Spleen (tissue), 11 donors: ENCODE measurements at regions not wholly inside any gene's neighbourhood (a gene's known extent, or its start where the extent isn't known, plus 50 kb on each side); places are given as distances from the start of the nearest gene placed in this dataset.

Experiments
- DNase-seq: peaks from one replicate; pipeline ENCODE4 v3.0.0-alpha.2; 2020
- H3K27ac ChIP-seq, 8 donors: fragments of 200-600 bp; sonication (generic) in 7 of 8; 1 replicate in 4 of 8; 2 replicates in 4 of 8; pipeline versions ENCODE4 v1.5.0 to v1.8.0; 2016 to 2021; ENCODE audit warnings: inconsistent platforms in 4 of 8, mild to moderate bottlenecking in 4 of 8, moderate library complexity in 1 of 8
- H3K27me3 ChIP-seq, 7 donors: fragments of 200-600 bp; sonication (generic) in 6 of 7; replicated peaks in 1 of 7; 1 replicate in 4 of 7; 2 replicates in 3 of 7; pipeline versions ENCODE4 v1.5.0 to v1.8.0; 2016 to 2021; ENCODE audit warnings: inconsistent platforms in 3 of 7, mild to moderate bottlenecking in 1 of 7
- H3K36me3 ChIP-seq, 6 donors: fragments of 200-600 bp; sonication (generic) in 5 of 6; 1 replicate in 4 of 6; 2 replicates in 2 of 6; pipeline versions ENCODE4 v1.5.0 to v1.8.0; 2016 to 2021; ENCODE audit warnings: inconsistent platforms in 2 of 6
- H3K4me1 ChIP-seq, 6 donors: fragments of 200-600 bp; sonication (generic) in 5 of 6; 1 replicate in 3 of 6; 2 replicates in 3 of 6; pipeline versions ENCODE4 v1.5.0 to v1.8.0; 2016 to 2021; ENCODE audit warnings: inconsistent platforms in 3 of 6
- H3K4me3 ChIP-seq, 8 donors: fragments of 200-600 bp; sonication (generic) in 7 of 8; 1 replicate in 4 of 8; 2 replicates in 4 of 8; pipeline versions ENCODE4 v1.5.0 to v1.8.0; 2016 to 2021; ENCODE audit warnings: inconsistent platforms in 4 of 8, mild to moderate bottlenecking in 4 of 8, moderate library complexity in 2 of 8
- H3K9me3 ChIP-seq, 8 donors: fragments of 200-600 bp; sonication (generic) in 7 of 8; 1 replicate in 4 of 8; 2 replicates in 4 of 8; pipeline versions ENCODE4 v1.5.0 to v1.8.0; 2016 to 2021; ENCODE audit warnings: inconsistent platforms in 4 of 8
- POLR2A ChIP-seq, 3 donors: fragments of 450-650 bp; IDR thresholded peaks; one replicate each; pipeline ENCODE4 v1.5.1; 2017; ENCODE audit warnings: antibody characterized with exemption in 3 of 3, mild to moderate bottlenecking in 1 of 3
- POLR2AphosphoS5 ChIP-seq, 3 donors: sonication (generic); formaldehyde crosslinking; IDR thresholded peaks; one replicate each; pipeline ENCODE4 v1.5.1; 2017; ENCODE audit warnings: antibody characterized with exemption in 3 of 3
- WGBS, 5 donors: extraction: QIAGEN DNeasy Blood & Tissue Kit in 3 of 5; methylation state at CpG; one replicate each; pipeline versions ENCODE4 v1.1.5 to v1.1.7; 2013 to 2018; 5-methylcytosine and 5-hydroxymethylcytosine counted together
- intact Hi-C: fragments of 100-400 bp; cut with DNase I; formaldehyde crosslinking; loops from one replicate; pipeline ENCODE4 v1.15.0; 2023; ENCODE audit warnings: low total_unique reads
- TF ChIP-seq, protein P1 (sequence below), 11 experiments: fragments of 200-600 bp in 7 of 11; fragments of 450-650 bp in 4 of 11; sonication (generic) in 4 of 11; IDR thresholded peaks in 8 of 11; conservative IDR thresholded peaks in 3 of 11; 1 replicate in 7 of 11; 2 replicates in 4 of 11; pipeline versions ENCODE4 v1.4.0 to v1.8.0; 2016 to 2021; ENCODE audit warnings: antibody characterized with exemption in 11 of 11, inconsistent platforms in 4 of 11, mild to moderate bottlenecking in 1 of 11
- donor health status: healthy with polysubstance abuse.
- donor health status: DM: no; HTN: no; CAD: no; lungs with moderate emphysema.
- donor health status: DM: no; HTN: no; CAD: no.
- donor health status: Bipolar disorder and iron deficiency.
- donor health status: healthy.
- donor health status: DM: no; HTN: no; CAD: no.
- donor health status: DM: yes; HTN: yes; CAD: no.

DNA sequence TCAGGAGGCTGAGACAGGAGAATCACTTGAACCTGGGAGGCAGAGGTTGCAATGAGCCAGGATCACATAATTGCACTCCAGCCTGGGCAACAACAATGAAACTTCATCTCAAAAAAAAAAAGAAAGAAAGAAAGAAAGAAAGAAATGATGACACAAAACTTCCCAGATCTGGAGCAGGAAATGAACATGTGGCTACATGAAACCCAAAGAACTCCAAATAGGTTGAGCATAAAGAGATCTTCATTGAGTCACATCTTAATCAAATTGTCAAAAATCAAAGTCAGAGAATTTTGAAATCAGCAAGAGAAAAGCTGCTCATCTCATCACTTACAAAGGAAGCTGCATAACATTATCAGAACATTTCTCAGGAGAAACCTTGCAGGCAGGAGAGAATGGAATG, 247.0 kb downstream of the IBTK start:
- no peak for TF ChIP-seq POLR2AphosphoS5 (IDR thresholded peaks at IDR 0.05)
- TF ChIP-seq, protein P1, sequence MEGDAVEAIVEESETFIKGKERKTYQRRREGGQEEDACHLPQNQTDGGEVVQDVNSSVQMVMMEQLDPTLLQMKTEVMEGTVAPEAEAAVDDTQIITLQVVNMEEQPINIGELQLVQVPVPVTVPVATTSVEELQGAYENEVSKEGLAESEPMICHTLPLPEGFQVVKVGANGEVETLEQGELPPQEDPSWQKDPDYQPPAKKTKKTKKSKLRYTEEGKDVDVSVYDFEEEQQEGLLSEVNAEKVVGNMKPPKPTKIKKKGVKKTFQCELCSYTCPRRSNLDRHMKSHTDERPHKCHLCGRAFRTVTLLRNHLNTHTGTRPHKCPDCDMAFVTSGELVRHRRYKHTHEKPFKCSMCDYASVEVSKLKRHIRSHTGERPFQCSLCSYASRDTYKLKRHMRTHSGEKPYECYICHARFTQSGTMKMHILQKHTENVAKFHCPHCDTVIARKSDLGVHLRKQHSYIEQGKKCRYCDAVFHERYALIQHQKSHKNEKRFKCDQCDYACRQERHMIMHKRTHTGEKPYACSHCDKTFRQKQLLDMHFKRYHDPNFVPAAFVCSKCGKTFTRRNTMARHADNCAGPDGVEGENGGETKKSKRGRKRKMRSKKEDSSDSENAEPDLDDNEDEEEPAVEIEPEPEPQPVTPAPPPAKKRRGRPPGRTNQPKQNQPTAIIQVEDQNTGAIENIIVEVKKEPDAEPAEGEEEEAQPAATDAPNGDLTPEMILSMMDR (IDR thresholded peaks at IDR 0.05 in 8 of 11, conservative IDR thresholded peaks at IDR 0.05 in 3 of 11), result no peak
- no peak for TF ChIP-seq POLR2A (IDR thresholded peaks at IDR 0.05)
- Histone ChIP-seq H3K27ac (no peak overlapping the region), H3K4me1 (peaks cover 0 to 7% (median 0%) of the 10 kb centered on the region in 6 donors), H3K4me3 (no peak overlapping the region), H3K27me3 (no peaks in the 10 kb centered on the region), H3K9me3 (peaks cover 0 to 4% (median 0%) of the 10 kb centered on the region in 8 donors), H3K36me3 (no peaks in the 10 kb centered on the region)
- intact Hi-C loops, result no loop called here
- no peak for DNase-seq

- Histone ChIP-seq H3K9me3 (no peaks in the 10 kb centered on the region), H3K4me3 (no peak overlapping the region), H3K4me1 (peaks cover 0 to 7% (median 0%) of the 10 kb centered on the region in 6 donors), H3K27me3 (no peaks in the 10 kb centered on the region), H3K27ac (no peak overlapping the region), H3K36me3 (no peaks in the 10 kb centered on the region)
- WGBS, 5 donors, result 81 to 100% (median 86%) methylated on average over 1 of the region's 1 CpG
- intact Hi-C loops, result no loop called here
- no peak for DNase-seq
- TF ChIP-seq POLR2AphosphoS5 (IDR thresholded peaks at IDR 0.05), result no peak
- TF ChIP-seq POLR2A (IDR thresholded peaks at IDR 0.05), result no peak
- TF ChIP-seq, protein P1 (IDR thresholded peaks at IDR 0.05 in 8 of 11, conservative IDR thresholded peaks at IDR 0.05 in 3 of 11), result no peak
These were observed 247.3 kb upstream of the TENT5A start for GRCh38 chr6:81999826-82000225.

DNA sequence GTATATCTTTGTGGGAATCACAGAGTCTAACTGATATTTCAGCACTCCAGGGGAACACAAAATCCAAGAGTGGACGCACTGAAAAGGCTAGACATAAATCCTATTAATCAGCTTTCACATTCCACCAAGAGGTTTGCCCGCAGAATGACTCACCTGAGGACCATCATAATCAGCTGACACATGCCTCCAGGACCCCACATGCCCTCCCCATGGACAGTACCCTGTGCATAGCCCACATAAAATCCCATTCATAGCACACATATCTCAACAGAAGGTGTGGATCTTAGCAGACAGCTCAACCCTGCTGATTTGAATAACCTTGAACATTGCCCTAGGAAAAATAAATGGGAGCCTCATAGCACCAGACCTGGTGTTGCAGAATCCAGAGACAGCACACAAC, 246.8 kb upstream of the TENT5A start:
- H3K4me1 ChIP-seq, result peaks cover 0 to 7% (median 0%) of the 10 kb centered on the region in 6 donors
- TF ChIP-seq, protein P1 (IDR thresholded peaks at IDR 0.05 in 8 of 11, conservative IDR thresholded peaks at IDR 0.05 in 3 of 11), result no peak
- no peak for TF ChIP-seq POLR2AphosphoS5 (IDR thresholded peaks at IDR 0.05)
- no peak for TF ChIP-seq POLR2A (IDR thresholded peaks at IDR 0.05)
- H3K27ac ChIP-seq, result no peak overlapping the region
- no peaks in the 10 kb centered on the region for H3K27me3 ChIP-seq
- H3K9me3 ChIP-seq, result no peaks in the 10 kb centered on the region
- no peak overlapping the region for H3K4me3 ChIP-seq
- 92 to 100% (median 94%) methylated on average over 1 to 2 of the region's 2 CpGs for WGBS, 5 donors
- intact Hi-C loops, result no loop called here
- DNase-seq, result no peak
- H3K36me3 ChIP-seq, result no peaks in the 10 kb centered on the region

- no peaks in the 10 kb centered on the region for H3K36me3 ChIP-seq
- intact Hi-C loops, result no loop called here
- WGBS, 5 donors, result 95 to 100% (median 97%) methylated on average over 1 of the region's 1 CpG
- no peak overlapping the region for H3K4me3 ChIP-seq
- H3K27ac ChIP-seq, result no peak overlapping the region
- DNase-seq, result no peak
- H3K4me1 ChIP-seq, result peaks cover 0 to 7% (median 0%) of the 10 kb centered on the region in 6 donors
- H3K27me3 ChIP-seq, result no peaks in the 10 kb centered on the region
- H3K9me3 ChIP-seq, result no peaks in the 10 kb centered on the region
- TF ChIP-seq POLR2AphosphoS5 (IDR thresholded peaks at IDR 0.05) (no peak), POLR2A (IDR thresholded peaks at IDR 0.05) (no peak)
- TF ChIP-seq, protein P1 (IDR thresholded peaks at IDR 0.05 in 8 of 11, conservative IDR thresholded peaks at IDR 0.05 in 3 of 11), result no peak
These were observed 246.0 kb upstream of the TENT5A start for GRCh38 chr6:81998432-81998831.
